HG02588 (cell line): ENCODE measurements at regions not wholly inside any gene's neighbourhood (a gene's known extent, or its start where the extent isn't known, plus 50 kb on each side); places are given as distances from the start of the nearest gene placed in this dataset.
"Not testable (repeated sequence)": the region's sequence is repeated elsewhere in the genome, so short reads cannot be mapped to it uniquely, and the experiment has no call there.

Experiments used
- ATAC-seq: cut with Tn5 transposase; IDR thresholded peaks from one replicate; pipeline ENCODE4 v1.9.1; 2021; ENCODE audit warnings: mild to moderate bottlenecking, moderate library complexity; ENCODE audit not compliant: unreplicated experiment

DNA sequence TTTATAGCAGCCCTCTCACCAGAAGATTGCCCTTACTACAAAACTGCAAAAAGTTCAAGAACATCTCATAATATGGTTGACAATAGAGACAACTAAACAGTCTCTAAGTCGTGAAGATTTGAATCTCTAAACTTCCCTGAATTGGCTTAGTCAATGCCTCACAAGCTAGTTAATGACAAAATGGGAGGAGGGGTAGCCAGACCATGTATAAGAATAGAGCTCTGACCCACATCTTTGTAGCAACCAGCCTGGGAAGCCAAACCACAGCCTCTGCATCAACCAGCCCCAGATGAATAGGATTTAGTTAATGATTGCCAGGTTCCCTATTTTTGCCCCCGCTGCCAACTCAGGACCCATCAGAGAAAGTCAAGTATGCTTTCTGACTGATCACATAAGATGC, 1265.9 kb upstream of the PCDH10 start:
- not testable (repeated sequence) for ATAC-seq

DNA sequence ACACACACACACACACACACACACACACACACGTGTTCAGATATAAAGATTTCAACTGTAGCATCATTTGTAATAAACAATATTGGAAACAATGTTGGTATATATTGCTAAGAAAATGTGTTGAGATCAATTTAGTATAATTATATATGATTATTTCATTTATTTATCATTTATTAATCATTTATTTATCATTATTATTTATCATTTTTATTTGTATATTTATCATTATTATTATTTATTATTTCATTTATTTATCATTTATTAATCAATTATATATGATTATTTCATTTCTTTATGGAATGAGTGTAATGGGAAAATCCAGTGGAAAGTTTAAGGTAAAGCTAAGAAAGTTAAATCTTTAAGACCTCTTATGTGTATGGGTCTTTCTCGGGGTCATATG, 1223.4 kb upstream of the PCDH10 start:
- not testable (repeated sequence) for ATAC-seq

DNA sequence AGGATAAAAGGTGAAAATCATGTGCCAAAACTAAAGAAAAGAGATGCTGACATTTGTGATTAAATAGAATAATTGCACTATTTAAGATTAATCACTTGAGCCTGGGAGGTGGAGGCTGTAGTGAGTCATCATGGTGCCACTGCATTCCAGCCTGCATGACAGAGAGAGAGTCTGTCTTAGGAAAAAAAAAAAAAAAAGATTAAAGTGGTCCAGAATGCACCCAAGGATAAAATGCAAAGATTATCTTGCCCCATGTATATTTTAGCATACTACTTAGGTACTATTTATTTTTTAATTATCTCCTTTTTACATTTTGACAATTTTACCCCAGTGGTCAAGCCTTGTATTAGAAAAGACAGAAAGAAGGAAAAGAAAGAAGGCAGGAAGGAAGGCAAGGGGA, 1181.4 kb upstream of the PCDH10 start:
- not testable (repeated sequence) for ATAC-seq

DNA sequence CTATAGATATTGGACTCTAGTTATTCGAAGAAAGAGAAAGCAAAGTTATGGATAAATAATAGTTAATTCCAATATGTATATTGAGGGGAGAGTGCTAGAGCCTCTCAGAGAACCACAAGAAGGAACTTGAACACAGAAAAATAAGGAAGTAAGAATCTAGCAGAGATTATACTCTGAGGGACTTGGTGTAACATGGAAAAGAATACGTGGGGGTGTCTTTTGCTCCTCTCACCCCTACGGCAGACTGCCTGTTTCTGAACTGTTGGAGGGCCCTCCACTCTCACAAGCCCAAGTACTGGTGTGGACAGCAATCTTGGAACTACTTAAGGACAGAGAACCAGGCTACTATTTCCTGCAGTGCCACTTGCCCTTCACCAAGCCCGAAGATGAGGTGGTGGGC, 1174.4 kb upstream of the PCDH10 start:
- no peak for ATAC-seq

DNA sequence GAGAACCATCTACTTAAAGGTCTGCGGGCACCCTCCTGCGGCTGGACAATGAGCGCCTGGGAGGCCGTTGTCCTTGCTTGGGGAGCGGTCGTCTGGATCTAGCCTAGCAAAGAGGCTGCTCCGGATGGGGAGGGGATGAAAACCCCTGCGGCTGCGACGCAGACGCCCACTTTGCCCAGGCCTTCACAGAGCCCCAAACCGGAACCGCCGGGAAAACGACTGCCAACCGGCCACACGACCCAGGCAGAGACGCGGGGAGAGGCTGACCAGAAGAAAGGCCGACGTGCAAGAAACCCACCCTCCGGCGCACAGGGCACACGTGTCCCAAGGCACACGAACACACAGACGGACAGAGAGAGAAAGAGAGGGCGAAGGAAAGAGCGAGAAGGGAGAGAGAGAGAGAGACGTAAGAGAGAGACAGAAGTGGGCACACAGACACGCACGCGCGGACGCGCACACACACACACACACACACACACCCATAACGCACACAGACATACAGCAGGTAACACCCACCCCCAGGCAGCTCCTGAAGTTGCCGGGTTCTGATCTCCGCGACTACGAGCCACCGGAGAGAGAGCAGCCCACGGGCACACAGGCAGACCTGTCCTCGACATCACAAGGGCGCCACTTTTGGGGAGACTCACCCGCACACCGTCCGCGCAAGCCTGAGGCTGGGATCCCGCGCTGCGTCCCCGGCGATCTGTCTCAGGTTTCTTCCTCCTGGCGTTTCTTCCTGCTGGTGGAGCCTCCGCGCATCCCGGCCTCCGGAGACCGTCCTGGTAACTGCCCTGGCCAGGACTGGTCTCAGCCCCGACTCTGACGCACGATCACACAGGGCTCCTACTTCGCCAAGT, 1173.6 kb upstream of the PCDH10 start:
- not testable (repeated sequence) for ATAC-seq

DNA sequence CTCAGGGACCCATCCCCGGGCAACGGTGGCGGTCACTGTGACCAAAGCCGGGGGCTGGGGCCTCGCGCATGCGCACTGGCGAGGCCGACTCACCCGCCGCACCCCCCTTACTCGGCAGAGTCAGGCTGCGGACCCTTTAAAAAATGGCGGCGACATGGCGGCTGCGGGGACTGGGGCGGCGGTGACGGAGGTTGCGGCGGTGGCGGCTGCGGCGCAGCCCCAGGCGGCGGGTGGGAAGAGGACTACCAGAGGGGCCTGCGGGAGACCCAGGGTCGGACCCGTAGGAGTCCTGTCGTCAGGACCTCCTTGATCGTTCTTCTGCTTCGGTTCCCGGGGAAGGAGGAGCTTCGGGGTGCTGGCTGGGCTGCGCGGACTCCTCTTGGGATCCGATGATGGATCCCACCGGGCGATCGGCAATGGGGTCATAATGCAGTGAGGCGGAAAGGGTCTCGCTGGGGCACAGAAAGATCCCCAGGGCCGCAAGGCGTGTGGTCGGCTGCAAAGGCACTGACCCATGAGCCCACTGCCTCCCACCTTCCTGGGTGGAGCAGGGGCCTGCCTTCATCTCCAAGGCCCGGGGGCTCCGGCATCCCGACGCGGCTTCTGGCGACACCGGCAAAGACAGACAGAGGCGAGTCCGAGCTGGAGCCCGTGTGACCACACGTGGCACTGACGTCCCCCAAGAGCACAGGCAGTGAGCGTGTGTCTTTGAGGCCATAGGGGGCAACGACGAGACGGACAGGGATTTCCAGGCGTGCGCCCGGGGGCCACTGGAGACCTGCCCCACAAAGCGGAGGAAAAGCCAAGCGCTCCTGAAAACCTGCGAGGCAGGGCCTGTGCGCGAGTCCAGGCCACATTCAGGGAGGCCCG, 1172.7 kb upstream of the PCDH10 start:
- ATAC-seq, result not testable (repeated sequence)

DNA sequence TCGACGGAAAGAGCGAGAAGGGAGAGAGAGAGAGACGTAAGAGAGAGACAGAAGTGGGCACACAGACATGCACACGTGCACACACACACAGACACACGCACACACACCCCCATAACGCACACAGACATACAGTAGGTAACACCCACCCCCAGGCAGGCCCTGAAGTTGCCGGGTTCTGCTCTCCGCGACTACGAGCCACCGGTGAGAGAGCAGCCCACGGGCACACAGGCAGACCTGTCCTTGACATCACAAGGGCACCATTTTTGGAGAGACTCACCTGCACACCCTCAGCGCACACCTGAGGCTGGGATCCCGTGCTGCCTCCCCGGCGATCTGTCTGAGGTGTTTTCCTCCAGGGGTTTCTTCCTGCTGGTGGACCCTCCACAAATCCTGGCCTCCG, 1171.0 kb upstream of the PCDH10 start:
- no peak for ATAC-seq

DNA sequence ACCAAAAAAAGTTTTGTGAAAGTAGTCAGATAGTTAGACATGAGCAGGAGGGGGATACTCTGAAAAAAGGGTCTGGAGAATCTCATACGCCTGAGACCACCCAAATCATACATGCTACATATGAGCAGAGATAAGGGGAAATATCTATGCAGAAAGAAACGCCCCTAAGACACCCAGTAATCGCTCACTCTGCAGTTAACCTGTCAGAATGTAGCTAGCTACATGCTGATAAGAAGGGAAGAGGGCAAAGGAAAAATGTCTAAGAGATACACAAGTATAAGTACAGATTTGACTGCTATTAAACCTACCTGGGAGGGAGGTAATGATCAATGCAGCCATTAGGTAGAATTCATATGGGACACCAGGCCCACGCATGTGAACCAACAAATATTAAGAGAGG, 1159.5 kb upstream of the PCDH10 start:
- no peak for ATAC-seq

DNA sequence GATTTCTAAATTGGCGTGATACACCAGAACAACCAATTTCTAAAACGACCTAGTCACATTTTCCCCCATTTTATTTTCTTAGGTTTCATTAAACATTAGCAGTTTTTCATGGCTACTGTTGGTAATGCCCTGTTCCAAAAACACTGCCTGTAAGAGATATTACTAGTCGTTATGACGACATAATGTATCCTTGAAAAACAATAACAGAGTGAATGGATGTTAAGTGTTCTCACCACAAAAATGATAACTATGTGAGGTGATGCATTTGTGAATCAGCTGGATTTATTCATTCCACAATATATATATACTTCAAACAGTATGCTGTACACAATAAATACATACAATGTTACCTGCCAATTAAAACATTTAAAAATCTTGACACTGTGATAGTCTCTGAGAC, 1147.6 kb upstream of the PCDH10 start:
- no peak for ATAC-seq

DNA sequence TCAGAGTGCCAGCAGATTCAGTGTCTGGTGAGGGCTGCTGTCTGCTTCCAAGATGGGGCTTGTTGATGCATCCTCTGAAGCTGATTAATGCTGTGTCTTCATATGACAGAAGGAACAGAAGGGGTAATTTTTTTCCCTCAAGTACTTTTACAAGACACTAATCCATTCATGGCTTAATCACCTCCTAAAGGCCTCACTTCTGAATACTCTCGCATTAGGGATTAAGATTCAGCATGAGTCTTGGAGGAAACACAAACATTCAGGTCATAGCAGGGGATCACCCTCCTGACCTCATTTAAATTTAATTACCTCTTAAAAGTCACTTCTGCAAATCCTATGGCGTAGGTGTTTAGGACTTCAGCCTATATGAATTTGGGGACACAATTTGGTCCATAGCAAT, 1145.5 kb upstream of the PCDH10 start:
- no peak for ATAC-seq

DNA sequence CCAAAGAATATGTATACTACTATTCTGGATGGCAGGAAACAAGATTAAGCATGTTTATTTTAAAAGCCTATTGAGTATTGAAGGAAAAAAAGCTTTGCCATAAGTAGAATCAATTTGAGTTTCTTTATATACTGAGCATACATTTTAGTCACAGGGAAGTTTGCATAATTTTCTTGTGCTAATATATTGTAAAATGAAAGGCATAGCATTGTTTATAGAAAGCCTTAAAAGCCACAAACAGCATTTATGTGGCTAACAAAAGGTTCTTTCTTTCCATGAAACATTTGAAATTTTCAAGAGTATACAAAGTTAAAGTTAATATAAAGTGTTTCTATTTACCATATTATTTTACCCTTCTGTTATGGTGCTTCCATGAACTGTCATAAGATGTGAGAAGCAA, 1133.8 kb upstream of the PCDH10 start:
- no peak for ATAC-seq

DNA sequence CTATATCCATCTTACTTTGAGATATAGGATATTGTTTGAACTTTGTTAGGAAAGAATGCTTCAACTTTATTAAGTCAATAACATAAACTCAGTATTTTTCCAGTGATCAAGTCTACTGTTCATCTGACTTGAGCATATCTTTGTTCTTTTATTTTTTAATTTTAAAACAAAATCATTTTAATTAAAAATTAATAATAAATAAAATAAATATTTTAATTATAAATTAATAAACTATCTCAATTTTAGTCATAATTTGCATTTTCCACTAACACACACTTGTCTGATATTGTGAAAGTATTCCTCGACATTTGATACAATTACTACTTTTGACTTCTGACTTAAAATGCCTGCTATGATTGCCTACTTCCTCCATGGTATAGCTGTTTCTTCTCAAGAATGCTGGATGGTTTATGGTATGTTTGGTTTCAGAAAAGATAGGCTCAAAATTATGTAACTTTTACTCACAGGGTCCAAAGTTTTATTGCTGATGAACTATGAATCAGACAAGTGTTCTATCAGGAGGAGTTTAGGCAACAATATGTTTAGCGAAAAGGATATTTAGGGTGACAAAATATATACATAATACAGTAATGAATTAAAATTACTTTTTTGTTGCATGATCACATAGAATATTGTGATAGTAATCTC, 1132.3 kb upstream of the PCDH10 start:
- no peak for ATAC-seq

DNA sequence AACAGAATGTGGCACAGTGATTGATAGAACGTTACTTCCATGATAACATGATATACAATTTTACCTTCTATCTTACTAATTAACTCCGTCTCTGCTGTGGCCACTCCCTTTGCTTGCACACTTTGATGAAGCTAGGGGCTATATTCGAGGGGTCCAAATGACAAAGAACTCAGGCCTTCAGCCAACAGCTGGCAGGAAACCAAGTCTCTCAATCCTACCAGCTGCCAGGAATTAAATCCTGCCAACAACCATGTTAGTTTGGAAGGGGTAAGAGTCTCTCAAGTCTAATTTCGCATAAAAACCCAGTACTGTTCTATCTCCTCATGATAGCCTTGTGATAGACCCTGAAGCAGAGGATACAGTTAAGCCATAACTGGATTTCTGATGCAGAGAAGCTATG, 1122.9 kb upstream of the PCDH10 start:
- no peak for ATAC-seq

DNA sequence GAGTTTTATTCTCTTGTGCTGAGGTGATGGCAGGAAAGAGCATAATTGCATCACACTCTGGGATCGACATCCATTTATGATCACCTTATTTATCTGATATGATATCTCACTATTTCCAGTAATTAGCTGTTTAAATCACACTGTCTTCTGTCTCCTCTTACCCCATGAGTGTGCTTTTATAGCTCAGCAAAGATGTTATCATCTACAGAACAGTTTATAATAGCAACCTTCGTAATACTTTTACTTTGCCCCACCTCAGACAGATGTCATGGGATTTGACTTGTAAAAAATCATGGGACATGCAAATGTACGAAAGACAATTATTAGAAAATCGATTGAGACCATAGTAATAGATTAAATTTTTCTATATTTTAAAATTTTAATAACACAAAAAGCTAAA, 1122.3 kb upstream of the PCDH10 start:
- no peak for ATAC-seq

DNA sequence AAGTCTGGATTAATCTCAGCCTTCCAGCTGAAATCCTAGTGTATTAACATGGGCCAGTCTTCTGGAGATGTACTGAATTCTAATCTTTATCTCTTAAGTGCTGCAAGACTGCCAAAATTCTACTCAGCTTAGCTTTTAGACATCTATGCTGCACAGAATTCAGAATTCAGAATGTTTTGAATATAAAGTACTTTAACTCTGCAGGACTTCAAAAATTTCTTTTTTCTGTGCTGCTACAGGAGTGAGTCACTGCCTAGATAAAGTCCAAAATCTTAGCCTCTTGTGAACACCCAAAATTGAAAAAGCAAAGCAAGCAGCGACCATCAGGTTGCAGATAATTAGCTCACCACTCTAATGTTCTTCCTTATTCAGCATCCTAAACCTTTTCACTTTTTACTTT, 1092.6 kb upstream of the PCDH10 start:
- ATAC-seq, result no peak

DNA sequence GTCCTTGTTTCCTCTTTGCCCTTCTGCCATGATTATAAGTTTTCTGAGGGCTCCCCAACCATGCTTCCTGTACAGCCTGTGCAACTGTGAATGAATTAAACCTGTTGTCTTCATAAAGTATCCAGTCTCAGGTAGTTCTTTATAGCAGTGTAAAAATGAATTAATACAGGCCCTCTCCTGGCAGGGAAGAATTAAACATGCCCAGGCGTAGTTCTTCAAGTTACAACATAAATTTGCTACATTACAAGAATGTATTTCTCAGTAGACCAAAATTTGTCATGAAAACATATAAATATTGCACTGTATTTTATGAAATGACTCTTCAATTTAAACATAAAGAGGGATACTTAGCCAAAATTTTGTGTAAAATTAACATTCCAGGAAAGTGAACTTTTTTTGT, 1089.9 kb upstream of the PCDH10 start:
- ATAC-seq, result no peak

DNA sequence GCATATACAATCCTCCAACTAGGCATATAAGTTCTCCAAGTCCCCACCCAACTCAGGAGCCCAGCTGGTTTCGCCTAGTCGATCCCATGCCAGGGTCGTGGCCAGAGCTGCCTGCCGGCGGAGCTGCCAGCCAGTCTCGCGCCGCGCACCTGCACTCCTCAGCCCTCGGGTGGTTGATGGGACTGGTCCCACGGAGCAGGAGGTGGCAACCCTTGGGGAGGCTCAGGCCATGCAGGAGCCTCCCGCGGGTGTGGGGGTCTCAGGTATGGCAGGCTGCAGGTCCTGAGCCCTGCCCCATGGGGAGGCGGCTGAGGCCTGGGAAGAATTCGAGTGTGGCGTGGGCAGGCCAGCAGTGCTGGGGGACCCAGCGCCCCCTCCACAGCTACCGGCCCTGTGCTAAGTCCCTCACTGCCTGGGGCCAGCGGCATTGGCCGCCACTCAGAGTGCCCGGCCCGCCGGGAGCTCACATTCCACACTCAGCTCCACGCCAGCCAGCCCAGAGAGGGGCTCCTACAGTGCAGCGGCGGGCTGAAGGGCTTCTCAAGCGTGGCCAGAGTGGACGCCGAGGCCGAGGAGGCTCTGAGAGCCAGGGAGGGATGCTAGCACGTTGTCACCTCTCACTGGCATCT, 1086.4 kb upstream of the PCDH10 start:
- no peak for ATAC-seq

DNA sequence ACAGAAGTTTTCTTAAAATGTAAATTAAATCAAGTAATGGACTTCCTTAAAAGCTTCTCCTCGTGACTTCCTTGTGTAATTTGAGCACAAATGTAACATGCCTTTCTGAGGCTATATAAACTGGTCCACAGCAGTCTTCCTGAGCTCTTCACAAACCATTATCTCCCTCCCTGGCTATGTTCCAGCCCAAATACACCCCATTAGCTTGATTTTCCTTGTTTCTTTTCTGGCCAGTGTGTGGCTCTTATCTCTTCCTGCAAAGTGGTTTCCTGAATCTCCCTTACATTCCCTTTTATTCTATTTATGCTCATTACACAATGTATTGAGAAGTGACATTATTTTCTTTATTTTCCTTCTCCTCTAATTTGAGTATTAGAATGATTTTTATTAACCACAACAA, 1085.3 kb upstream of the PCDH10 start:
- no peak for ATAC-seq

DNA sequence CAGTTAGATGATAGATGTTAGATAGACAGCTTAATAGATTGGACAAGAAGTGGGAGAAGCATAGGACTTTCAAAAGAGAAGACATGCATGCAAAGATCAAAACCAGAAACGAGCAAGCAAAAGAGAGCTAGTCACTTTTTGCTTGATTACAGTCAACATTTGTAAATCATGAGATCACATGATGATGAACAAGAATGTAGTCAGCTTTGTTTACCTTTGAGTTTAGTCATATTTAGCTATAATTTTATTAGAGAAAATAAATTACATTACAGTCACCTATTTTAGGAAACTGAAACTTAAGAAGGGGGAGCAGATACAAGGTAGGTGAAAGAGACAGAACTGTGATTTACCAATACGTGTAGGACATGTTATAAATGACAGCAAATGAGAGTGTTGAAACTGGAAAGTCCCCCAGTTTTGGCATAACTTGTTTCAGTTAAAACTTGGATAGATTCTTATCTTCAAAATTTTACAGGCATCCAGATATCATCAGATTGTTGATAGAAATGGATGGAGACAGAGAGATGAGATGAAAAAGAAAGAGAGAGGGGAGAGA, 1083.1 kb upstream of the PCDH10 start:
- ATAC-seq, result no peak

DNA sequence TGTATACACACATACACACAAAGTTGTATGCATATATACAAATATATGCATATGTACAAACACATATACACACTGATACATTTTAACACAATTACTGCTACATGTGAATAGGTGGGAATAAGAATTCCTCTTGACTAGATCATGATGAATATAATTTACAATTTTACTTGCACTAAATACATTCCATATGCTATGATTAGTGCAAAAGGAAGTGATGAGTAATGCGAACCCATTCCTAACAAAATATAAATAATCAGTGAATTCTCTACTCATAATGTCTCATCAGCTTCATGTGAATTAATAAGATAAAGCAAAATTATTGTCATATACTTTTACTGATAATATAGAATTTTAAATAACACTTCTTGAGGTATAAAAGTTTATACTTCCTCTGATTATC, 1077.3 kb upstream of the PCDH10 start:
- ATAC-seq, result no peak

DNA sequence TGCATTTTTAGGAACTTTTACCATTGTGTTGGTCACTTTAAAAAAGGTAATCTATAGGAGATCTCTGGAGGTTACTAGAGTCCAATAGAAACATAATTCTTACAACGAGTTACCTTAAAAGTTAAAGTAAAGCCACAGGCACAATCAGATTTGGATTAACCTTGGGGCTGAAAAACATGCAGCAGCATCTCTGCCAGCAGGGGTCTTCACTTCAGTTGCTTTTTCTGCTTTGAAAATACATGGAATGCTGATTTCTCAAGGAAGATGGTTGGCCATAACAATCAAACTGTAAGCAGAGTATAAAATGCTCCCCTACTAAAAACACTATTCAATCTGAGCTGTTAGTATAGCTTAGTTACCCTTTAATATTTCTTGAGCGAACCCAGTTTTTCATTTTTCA, 1072.3 kb upstream of the PCDH10 start:
- ATAC-seq, result no peak
